ENCODE measurements at regions not wholly inside any gene's neighbourhood (a gene's known extent, or its start where the extent isn't known, plus 50 kb on each side); places are given as distances from the start of the nearest gene placed in this dataset.

DNA sequence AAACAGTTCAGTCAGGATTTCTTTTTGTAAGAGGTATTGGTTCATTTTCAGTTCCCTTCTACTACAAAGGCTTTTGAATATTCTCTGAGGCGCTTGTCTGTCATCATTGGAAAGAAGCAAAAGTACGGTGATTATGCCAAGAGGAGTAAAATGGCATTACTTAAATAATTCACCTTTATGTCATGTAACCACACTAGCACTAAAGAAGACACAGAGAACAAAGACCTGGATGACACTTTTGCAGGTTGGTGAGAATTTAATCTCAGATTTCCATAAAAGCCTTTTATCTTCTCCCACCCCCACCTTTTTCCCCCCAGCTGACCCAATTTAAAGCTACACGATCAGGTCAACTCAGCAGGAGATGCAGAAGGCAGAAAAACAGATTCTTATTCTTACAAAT, 451.8 kb downstream of the HACE1 start:
- TF ChIP-seq GATA3 (IDR thresholded peaks at IDR 0.05; ENCODE audit: low read depth, low read length) (no peak), GATA2 (IDR thresholded peaks at IDR 0.05; ENCODE audit: low read depth, low read length) (no peak)

DNA sequence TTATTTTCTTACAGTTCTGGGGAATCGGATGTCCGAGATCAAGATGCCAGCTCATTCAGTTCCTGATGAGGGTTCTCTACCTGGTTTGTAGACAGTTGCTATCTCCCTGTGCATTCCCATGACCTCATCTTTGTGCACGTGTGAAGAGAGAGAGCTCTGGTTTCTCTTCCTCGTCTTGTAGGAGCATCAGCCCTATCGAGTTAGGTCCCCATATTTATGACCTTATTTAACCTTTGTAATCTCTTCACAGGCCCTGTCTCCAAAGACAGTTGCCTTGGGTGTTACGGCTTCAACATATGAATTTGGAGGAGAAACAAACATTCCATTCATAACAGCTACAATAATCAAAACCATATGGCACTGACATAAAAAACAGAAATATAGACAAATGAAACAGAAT, 455.3 kb downstream of the HACE1 start:
- TF ChIP-seq GATA2 (IDR thresholded peaks at IDR 0.05; ENCODE audit: low read depth, low read length) (no peak), GATA3 (IDR thresholded peaks at IDR 0.05; ENCODE audit: low read depth, low read length) (no peak)

DNA sequence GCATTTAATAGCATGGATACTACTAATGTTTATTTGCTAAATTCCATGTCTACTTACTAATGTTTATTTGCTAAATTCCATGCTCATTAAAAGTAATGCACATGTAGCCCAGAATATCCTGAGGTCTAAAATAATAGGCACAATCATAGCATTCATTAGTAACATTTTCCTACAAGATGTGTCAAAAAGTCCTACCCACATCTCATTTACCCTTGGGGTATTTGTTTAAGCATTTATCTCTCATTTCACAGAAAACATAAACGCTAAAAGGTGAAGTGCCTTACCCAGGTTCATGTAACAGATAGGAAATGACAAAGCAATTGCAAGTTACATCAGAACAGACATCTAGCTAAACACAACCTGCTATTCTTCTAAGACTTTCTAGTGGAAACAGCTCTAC, 457.1 kb downstream of the HACE1 start:
- no peak for TF ChIP-seq GATA2 (IDR thresholded peaks at IDR 0.05; ENCODE audit: low read depth, low read length)
- no peak for TF ChIP-seq GATA3 (IDR thresholded peaks at IDR 0.05; ENCODE audit: low read depth, low read length)

DNA sequence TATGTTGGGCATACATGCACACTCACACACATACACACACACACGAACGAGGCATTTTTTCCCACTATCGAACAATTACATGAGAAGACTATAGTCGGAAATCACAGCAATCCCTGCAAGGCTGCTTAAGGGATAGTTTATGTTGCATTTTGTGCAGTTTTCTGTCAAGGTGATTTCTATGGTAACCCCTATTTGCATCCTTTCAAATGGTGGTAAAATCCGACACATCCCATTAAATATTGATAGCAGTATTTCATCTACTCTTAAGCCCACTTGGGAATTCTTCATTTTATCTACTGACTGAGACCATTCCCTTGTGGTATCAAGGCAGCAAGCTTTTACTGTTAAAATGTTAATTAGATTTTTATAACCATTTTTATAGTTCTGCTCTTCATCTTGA, 457.8 kb downstream of the HACE1 start:
- TF ChIP-seq GATA3 (IDR thresholded peaks at IDR 0.05; ENCODE audit: low read depth, low read length) (no peak), GATA2 (IDR thresholded peaks at IDR 0.05; ENCODE audit: low read depth, low read length) (no peak)

DNA sequence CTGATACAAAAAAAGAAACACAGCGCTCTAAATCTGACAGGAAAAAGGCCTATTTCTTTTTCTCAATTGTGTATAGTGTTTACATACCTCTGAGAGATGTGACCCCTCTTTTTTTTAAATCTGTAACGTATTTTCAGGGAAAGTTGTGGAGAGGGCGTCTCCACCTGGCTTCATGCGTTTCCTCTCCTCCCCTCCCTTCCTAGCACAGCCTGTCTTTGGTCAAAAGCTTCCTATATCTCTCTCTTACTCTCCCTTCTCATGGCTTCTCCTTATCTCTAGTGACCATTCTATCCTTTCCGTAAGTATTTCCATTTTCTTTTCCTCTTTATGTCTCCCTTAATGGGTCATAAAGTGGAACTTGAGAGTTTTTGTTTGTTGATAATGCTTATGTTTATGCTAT, 458.9 kb downstream of the HACE1 start:
- TF ChIP-seq GATA2 (IDR thresholded peaks at IDR 0.05; ENCODE audit: low read depth, low read length) (no peak), GATA3 (IDR thresholded peaks at IDR 0.05; ENCODE audit: low read depth, low read length) (no peak)

DNA sequence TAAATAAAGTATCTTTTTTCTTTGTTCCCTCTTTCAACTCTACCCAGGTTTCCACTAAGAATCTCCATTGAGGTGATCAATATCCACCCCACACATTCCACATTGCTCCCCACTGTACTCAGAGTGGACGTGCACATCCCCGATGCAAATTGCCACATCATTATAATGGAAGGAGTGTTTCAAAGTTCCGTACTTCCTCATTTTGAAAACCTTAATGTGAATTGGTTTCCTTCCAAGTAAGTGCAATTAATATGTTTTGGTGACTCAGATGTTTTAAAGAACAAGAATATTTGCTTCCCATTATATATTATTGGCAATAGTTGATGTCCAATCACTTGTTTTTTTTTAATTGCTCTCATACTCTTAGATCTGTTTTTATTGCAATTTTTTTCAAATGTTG, 463.6 kb downstream of the HACE1 start:
- TF ChIP-seq GATA3 (IDR thresholded peaks at IDR 0.05; ENCODE audit: low read depth, low read length) (no peak), GATA2 (IDR thresholded peaks at IDR 0.05; ENCODE audit: low read depth, low read length) (no peak)

DNA sequence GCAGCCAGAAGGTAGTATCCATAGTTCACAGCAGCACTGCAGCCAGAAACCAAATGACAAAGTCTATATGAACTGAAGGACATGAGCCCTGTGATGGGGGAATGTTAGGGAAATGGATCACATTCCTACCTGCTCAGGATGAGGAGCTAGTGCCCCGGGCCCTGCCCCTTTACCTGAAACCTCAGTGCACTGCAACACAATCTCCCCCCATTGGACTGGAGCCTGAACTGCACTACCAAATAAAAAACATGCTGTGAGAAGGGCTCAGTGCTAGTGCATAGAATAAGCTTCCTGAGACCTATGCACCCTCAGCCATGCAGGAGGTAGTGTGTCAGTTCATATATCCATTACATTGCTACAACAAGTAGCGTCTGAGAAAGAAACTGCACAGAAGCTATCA, 477.8 kb downstream of the HACE1 start:
- TF ChIP-seq GATA2 (IDR thresholded peaks at IDR 0.05; ENCODE audit: low read depth, low read length) = no peak
- TF ChIP-seq GATA3 (IDR thresholded peaks at IDR 0.05; ENCODE audit: low read depth, low read length) = no peak

DNA sequence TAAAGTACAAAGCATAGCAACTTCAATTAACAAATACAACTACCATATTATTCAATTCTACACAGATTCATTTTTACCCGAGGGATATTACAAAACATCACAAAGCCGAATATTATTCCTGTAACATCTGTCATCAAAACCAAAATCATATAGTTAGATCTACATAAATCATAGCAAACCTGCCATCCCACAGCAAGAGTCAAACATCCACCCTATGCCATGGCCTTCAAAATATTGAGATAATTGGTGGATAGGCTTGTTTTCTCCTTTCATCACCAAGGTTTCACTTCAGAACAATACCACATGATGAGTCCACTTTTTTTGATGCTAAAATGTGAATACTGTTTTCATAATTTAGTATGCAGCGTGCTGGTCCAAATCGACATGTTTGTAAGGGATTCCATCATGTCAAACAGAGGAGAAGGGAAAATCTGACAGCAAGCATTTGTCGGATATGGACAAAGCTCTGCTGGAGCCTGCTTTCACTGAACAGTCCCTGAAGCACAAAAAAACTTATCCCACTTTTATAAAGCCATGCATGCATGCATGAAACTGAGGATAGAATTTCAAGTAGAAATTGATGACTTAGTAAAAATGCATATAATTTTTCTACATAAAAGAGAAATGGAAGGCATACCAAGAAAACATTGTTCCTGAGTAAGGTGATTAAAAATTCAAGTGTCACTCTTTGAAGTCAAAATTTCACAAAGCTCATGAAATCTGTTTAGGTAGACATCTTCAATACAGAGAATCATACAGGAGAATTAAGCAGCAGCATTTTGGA, 494.1 kb downstream of the HACE1 start:
- no peak for TF ChIP-seq GATA3 (IDR thresholded peaks at IDR 0.05; ENCODE audit: low read depth, low read length)
- TF ChIP-seq GATA2 (IDR thresholded peaks at IDR 0.05; ENCODE audit: low read depth, low read length) = no peak

DNA sequence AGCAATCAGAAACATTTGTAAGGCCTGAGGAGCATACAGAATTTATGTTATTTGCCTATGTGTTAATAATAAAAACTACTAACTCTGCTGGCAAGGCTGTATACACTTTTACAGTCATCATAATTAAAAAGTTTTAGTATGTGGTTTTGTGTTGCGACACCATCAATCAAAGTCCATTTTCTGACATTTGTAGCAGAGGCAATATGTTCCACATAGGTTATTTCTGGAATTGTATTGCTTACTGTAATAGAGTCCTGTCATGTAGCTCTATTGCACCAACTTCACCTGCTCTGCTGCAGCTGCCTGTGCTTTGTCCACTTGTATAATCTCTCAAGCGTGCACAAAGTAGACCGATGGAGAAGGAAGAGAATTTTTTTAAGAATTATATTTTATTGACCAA, 501.8 kb downstream of the HACE1 start:
- TF ChIP-seq GATA2 (IDR thresholded peaks at IDR 0.05; ENCODE audit: low read depth, low read length) (no peak), GATA3 (IDR thresholded peaks at IDR 0.05; ENCODE audit: low read depth, low read length) (no peak)

DNA sequence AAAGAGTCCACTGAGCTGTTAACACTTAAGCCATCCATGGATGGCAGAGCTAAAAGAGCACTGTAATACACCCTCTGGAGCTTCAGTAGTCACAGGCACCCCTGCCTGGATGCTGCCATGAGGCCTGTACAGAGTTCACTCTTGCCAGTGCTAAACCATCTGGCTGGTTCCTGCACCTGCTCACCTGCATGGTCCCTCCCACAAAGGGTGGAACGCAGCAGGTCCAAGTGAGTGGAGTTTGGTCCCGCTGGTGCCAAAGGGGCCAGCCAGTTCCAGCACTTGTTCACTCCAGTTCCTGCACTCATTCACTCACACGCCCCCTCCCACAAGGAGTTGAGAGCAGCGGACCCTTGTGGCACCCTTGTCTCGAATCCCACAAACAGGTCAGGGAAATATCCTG, 503.5 kb downstream of the HACE1 start:
- TF ChIP-seq GATA3 (IDR thresholded peaks at IDR 0.05; ENCODE audit: low read depth, low read length) (no peak), GATA2 (IDR thresholded peaks at IDR 0.05; ENCODE audit: low read depth, low read length) (no peak)

DNA sequence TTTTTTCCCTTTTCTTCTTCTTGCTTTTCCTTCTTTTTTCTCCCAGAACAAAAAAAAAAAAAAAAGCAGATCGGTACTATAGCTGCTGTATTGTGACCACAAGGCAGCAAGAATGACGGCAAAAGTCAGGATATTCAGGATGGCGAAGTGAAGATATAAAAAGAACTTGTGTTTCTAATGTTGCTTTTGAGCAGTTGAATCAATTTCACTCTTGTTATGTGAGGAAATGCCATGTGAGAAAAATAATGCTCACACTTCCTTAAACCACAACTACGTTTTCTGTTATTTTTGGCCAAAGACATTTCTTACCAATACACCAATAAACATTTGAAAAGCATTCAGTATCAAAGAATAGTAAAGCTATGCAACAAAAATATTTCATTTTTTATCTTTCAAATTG, 510.5 kb downstream of the HACE1 start:
- TF ChIP-seq GATA2 (IDR thresholded peaks at IDR 0.05; ENCODE audit: low read depth, low read length) (no peak), GATA3 (IDR thresholded peaks at IDR 0.05; ENCODE audit: low read depth, low read length) (no peak)

DNA sequence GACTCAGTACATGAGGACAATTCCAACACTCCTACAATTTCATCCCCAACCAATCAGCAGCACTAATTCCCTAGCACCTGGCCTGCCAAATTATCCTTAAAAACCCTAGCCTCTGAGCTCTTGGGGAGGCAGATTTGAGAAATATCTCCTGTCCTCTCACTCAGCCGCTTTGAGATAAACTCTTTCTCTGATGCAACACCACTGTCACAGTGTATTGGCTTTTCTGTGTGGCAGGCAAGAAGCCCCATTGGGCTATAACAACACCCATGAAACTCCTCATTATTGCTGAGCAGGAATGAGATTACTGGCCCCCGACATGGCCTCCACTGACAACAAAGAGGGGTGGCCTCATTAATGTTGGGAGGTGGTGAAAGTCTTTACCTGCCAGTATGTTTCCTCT, 515.5 kb downstream of the HACE1 start:
- TF ChIP-seq GATA2 (IDR thresholded peaks at IDR 0.05; ENCODE audit: low read depth, low read length) (no peak), GATA3 (IDR thresholded peaks at IDR 0.05; ENCODE audit: low read depth, low read length) (no peak)

DNA sequence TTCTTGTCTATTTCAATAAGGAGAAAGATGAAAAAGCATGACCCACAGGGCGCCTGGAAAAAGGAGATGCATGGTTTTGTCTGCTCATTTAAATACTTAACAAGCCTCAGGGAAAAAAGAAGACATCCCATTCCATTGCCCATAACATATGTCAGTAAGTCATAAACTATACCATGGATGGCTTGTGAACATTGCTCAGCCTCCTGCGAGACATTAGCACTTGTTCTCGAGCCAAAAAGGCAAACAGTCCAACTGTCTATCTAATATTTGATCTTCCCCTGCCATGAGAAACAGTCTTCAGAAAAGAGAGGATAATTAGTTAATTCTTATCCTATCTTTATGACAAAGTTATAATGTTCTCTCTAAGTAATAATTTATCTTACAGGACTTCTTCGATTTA, 527.4 kb downstream of the HACE1 start:
- TF ChIP-seq GATA2 (IDR thresholded peaks at IDR 0.05; ENCODE audit: low read depth, low read length) (no peak), GATA3 (IDR thresholded peaks at IDR 0.05; ENCODE audit: low read depth, low read length) (no peak)

DNA sequence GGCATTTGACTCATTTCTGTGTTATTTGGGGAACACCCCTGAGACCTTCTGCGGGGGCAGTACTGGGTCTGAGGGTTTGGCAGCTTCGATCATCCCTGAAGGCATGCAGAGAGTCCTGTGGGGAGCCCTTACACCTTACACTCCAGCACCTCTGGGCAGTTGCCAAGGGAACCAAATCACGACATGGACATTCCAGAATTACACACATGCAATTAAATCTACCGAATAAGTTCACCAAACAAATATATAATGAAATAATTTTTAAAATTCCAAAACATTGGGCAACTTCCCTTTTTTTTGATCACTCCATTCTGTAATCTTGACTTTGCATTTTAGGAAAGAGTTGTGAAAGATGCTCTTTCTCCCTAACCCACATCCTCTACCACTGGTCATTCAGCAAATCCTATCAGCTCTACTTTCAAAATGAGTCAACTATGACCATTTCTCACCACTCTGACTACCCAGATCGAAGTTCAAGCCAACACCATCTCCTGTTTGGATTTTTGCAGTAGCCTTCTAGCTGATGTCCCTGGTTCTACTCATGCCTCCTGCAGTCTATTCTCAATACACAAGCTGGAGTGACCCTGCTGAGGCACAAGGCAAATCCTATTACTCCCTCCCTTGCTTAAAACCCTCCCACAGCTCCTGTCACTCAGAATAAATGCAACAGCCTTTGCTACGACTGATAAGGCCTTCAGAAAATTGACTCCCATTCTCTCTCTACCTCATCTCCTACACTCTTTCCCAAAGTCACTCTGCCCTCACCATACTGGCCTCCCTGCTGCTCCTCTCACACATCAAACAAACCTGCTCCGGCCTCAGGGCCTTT, 533.3 kb downstream of the HACE1 start:
- no peak for TF ChIP-seq GATA3 (IDR thresholded peaks at IDR 0.05; ENCODE audit: low read depth, low read length)
- TF ChIP-seq GATA2 (IDR thresholded peaks at IDR 0.05; ENCODE audit: low read depth, low read length) = no peak

Measured in SH-SY5Y (cell line).